M059J (cell line): ENCODE measurements at regions not wholly inside any gene's neighbourhood (a gene's known extent, or its start where the extent isn't known, plus 50 kb on each side); places are given as distances from the start of the nearest gene placed in this dataset.
A peak's percentile ranks its signal among the peaks of the same experiment; 100 is the strongest.
"Not testable (repeated sequence)": the region's sequence is repeated elsewhere in the genome, so short reads cannot be mapped to it uniquely, and the experiment has no call there.

Experiments
- DNase-seq: peaks from one replicate; pipeline ENCODE4 v3.0.0-alpha.2; 2012; ENCODE audit warnings: low read depth

- DNase-seq = not testable (repeated sequence)
These were observed 109.4 kb upstream of the SGIP1 start for GRCh38 chr1:66424530-66424929.

GRCh38 chr1:66426239-66426853, 107.6 kb upstream of the SGIP1 start:
- peak; percentile 20 for DNase-seq

DNA sequence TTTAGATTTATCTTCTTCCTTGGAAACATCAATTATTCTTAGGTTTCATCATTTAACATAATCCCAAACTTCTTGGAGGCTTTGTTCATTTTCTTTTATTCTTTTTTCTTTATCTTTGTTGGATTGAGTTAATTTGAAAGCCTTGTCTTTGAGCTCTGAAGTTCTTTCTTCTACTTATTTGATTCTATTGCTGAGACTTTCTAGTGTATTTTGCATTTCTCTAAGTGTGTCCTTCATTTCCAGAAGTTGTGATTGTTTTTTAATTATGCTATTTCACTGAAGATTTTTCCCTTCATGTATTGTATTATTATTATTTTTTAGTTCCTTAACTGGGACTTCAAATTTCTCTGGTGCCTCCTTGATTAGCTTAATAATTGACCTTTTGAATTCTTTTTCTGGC, 103.1 kb upstream of the SGIP1 start:
- not testable (repeated sequence) for DNase-seq

DNA sequence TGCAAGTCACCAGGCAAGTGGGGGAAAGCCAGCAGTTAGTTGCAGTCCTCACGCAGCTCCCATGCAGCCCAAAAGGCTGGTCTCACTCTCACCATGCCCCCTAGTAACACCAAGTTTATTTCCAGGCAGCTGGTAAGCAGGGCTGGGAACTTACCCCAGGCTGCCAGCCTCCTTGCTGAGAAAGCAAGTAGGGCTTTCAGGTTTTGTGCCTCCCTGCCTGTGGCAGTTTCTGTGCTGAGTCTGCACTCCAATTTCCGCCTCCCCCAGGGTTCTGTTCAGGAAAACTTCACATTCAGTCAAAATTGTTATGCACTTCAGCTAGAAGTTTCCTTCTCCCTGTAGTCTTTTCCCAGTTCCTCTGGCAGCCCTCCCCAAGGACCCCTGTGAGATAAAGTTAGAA, 102.0 kb upstream of the SGIP1 start:
- no peak for DNase-seq

- no peak for DNase-seq
These were observed 100.3 kb upstream of the SGIP1 start for GRCh38 chr1:66433611-66434010.

GRCh38 chr1:66434096-66434495, 99.9 kb upstream of the SGIP1 start:
- DNase-seq = peak; percentile 74

DNA sequence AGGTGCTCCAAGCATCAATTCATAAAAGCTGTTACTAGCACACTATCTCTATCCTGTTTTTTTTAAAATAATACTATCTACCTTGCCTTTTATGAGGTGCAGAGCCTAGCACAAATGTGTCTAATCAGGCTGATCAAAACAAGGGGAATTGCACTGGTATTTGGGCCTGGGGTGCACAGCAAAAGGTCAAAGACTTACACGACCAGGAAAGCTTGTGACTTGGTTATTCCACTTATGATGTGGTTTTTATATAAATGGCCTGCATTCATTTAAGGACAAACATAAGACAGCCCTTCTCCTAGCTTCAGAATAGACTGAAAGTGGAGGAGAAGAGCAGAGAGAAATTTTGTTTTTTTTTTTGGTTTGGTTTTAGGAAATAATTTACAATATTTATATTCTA, 98.4 kb upstream of the SGIP1 start:
- no peak for DNase-seq

DNA sequence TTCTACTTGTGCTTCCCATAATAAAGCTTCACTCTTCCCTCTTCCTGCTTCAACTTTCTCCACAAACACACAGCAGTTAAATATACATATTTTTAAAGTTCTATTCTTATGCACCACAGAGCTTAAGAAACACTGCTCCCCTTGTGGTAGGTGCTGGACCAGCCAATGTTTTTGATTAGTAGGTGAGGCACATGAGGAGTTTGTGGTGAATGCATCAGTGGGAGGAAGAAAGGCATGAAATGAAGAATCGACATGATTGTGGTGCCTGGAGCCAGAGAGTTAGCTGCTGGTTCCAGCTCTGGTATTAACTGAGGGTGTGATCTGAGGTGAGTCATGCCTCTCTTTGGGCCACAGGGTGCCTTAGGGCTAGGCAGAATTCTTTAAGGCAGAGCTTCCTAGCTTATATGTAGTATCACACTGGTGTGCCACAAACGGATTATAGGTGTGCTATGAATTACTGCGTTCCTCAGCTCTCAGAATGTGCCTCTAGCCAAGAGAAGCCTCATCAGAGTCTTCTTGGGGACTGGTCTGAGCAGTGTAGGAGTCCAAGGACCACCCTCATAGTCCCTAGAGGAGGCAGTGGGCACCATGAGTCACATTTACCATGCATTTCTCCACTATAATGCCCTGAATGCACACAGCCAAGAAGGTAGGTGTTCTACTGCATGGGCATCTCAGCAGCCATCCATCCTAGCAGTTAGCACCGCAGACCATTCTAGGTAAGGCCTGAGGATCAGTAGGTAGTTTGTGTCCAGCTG, 97.4 kb upstream of the SGIP1 start:
- peak; percentile 96 for DNase-seq

DNA sequence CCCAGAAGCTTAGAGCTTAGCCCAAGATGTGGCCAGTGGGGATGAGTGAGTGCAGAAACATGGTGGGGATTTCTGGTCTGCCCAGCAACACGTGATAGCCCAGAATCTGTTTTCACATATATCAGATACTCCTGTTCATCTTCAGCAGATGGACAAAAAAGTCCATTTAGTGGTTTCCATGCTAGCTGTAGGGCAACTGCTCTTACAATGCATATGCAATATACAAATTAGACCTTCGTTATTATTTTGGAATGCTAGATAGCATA, 96.9 kb upstream of the SGIP1 start:
- DNase-seq = no peak

DNA sequence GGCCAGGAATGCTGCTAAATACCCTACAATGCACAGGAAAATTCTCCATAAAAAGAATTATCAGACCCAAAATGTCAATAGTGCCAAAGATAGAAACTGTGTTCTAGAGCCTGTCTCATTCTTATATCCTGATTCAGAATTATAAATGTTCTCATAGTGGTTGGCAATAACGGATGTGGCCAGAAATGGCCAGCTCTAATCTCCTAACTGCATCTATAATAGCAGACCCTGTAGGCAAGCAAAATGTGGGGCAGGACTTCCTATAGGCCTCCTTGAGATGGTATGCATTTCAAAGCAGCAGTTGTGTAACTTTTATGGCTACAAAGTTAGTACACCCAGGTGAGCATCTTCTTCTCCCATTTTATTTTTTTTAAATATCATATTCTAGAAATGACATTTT, 95.9 kb upstream of the SGIP1 start:
- peak; percentile 41 for DNase-seq

GRCh38 chr1:66438501-66438900, 95.5 kb upstream of the SGIP1 start:
- peak; percentile 20 for DNase-seq

DNA sequence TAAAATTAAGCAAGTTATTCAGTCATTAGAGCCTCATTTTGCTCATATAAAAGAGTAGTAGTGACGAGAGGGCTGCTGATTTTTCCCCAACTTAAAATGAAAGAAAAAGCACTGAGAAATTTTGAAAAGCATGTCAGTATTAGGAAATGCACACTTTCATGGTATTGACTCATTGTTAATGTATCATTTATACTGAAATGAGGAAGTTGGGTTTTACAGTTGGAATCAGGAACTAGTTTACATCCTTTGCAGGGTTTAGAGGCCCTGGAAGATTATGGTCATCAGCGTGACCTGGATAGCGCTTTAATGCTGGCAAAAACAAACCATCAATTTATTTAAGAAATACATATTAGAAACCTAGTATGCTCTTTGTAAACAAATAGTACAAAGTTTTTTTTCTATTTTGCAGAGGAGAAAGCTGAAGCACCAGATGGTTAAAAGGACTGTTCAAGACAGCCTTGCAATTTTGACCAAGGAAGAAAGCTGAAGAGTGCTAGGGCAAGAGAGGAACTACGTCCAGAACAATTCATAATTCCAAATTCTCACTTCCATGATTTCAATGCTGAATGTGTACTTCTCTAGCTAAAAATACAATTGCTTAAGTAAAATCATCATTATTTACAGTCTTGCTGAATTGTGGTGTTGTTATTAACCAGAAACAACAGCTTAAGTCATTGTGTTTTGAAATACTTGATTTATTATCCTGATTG, 94.8 kb upstream of the SGIP1 start:
- DNase-seq = peak; percentile 6

DNA sequence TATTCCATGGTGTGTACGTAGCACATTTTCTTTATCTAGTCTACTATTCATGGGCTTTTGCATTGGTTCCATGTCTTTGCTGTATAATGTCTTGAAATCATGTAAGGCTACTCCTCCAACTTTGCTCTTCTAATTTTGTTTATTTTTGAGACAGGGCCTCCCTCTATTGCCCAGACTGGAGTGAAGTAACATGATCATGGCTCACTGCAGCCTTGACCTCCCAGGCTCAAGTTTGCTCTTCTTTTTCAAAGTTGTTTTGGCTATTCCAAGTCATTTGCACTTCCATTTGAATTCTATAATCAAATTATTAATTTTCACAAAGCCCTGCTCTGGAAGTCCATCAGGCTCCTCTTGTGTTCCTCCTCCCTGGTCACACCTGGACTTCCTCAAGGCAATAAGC, 90.2 kb upstream of the SGIP1 start:
- no peak for DNase-seq

- no peak for DNase-seq
These were observed 89.3 kb upstream of the SGIP1 start for GRCh38 chr1:66444438-66445265.

- no peak for DNase-seq
These were observed 88.3 kb upstream of the SGIP1 start for GRCh38 chr1:66445492-66446181.

DNA sequence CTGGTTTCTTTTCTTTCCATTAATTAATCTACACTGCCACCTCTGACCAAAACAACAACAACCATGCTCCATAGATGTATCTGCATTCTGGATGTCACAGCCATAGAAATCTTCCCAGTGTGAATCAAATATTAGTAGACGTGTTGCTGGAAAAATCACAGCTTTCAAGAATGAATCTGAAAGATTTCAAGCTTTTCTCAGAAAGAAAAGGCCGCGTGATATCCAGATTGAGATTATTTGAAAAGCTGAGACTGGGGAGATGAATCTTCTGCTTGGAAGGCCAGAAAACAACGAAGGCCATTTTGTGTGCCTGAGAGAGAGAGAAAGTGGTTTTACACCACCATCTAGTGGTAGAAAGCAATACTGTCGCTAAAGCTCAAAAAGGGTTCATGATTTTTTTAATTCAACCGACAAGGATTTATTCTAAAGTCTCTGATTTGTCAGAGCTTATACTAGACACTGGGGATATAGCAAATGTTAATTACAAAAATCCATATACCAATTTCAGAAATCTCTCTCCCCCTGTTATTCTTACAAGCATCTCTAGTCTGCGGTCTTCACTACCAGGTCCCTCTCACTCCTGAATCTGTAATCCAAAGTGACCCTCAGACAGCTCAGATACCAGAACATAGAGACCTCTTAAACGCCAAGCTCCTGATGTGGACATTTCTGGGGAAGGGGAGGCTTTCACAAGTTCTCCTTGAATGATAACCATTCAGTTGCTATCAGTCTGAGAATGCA, 87.5 kb upstream of the SGIP1 start:
- DNase-seq = peak; percentile 69

- DNase-seq = no peak
These were observed 83.9 kb upstream of the SGIP1 start for GRCh38 chr1:66450043-66450514.

GRCh38 chr1:66450847-66451246, 83.1 kb upstream of the SGIP1 start:
- DNase-seq = no peak

GRCh38 chr1:66452162-66452561, 81.8 kb upstream of the SGIP1 start:
- no peak for DNase-seq

GRCh38 chr1:66452982-66453381, 81.0 kb upstream of the SGIP1 start:
- no peak for DNase-seq

GRCh38 chr1:66455446-66455845, 78.5 kb upstream of the SGIP1 start:
- DNase-seq = no peak
